GM23248 (cell line): ENCODE measurements at regions not wholly inside any gene's neighbourhood (a gene's known extent, or its start where the extent isn't known, plus 50 kb on each side); places are given as distances from the start of the nearest gene placed in this dataset.

Experiments used
- EZH2 ChIP-seq: fragments of 200-600 bp; sonication (generic); IDR thresholded peaks from 2 replicates; pipeline ENCODE4 v1.6.1; 2018; ENCODE audit warnings: antibody characterized with exemption, mild to moderate bottlenecking; ENCODE audit not compliant: insufficient read depth, poor library complexity, severe bottlenecking
- EZH2phosphoT487 ChIP-seq: fragments of 200-600 bp; sonication (generic); IDR thresholded peaks from 2 replicates; pipeline ENCODE4 v1.6.1; 2018; ENCODE audit warnings: antibody characterized with exemption, moderate library complexity, mild to moderate bottlenecking, low read depth; ENCODE audit not compliant: insufficient read depth

GRCh38 chr18:47749600-47749973, 180.9 kb downstream of the SMAD2 start:
- no peak for TF ChIP-seq EZH2
- TF ChIP-seq EZH2phosphoT487: no peak
